ENCODE measurements at regions not wholly inside any gene's neighbourhood (a gene's known extent, or its start where the extent isn't known, plus 50 kb on each side); places are given as distances from the start of the nearest gene placed in this dataset.
A peak's percentile ranks its signal among the peaks of the same experiment; 100 is the strongest.
"Not testable (repeated sequence)": the region's sequence is repeated elsewhere in the genome, so short reads cannot be mapped to it uniquely, and the experiment has no call there.

DNA sequence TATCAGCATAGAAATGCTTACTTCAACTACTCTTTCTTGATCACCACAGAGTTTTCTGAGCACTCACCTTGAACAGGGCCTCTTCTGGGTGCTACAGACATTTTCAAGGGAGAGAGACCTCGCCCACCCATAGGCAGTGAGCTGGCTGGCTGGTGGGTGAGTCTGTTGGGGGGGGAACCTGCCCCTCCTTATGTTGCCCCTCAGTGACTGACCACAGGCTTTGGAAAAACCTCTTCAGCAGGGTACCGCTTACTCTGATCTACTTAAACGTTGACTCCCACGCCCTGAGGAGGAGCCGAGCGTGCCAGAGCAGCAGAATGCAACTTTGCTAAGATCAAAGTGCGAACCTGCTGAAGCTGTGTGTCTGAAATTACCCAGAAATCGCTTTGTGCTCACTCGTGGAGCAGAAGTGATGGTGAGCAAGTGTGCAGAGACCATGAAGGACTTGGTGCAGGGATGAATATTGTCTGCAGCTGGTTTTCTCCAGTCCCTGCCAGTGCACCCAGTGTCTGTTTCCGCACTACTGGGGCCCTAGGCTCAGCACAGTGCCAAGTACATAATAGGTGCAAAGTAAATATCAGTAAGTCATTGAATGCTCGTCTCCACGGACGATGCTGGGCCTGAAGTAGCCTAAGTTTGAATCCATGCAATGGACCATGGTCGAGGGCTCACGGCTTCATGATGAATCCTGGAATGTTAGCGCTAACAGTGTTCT is 158.7 kb upstream of the IRF2BP2 start:
- H3K27ac ChIP-seq (ENCODE audit: low read length): no peak overlapping the region
- no peak overlapping the region for H3K9ac ChIP-seq (ENCODE audit: low read length in 2 of 2)
- H3K4me3 ChIP-seq (ENCODE audit: low read length in 2 of 2): no peak overlapping the region
- H3K4me1 ChIP-seq (ENCODE audit: control insufficient read depth, insufficient read depth, low read length): peaks cover 15% of the 10 kb centered on the region
- no peaks in the 10 kb centered on the region for H3K27me3 ChIP-seq (ENCODE audit: control insufficient read depth in 1 of 2, insufficient read depth in 2 of 2, low read length in 2 of 2)
- H3K36me3 ChIP-seq (ENCODE audit: control insufficient read depth in 2 of 2, insufficient read depth in 2 of 2, low read length in 2 of 2): no peaks in the 10 kb centered on the region
- H3K9me3 ChIP-seq (ENCODE audit: control insufficient read depth in 2 of 2, low read length in 2 of 2): no peaks in the 10 kb centered on the region

DNA sequence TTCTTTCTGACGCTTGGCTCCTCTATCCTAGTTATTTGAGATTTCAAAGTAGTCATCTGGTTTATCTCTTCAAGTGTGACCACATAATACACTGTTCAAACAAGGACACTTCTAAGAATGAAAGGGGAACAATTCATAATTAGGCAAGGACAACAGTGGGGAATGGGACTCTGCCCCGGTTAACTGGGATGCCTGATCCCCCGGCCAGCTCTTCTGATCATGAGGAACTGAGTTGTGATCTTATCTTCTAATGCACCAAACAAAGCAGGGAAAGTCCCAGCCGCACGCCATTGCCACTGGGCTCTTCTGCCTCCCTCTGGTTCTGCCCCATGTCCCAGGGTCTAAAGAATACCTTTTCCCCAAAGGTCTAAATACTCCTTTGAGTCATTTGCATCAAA is 158.2 kb upstream of the IRF2BP2 start:
- H3K9me3 ChIP-seq (ENCODE audit: control insufficient read depth in 2 of 2, low read length in 2 of 2): no peaks in the 10 kb centered on the region
- no peaks in the 10 kb centered on the region for H3K27me3 ChIP-seq (ENCODE audit: control insufficient read depth in 1 of 2, insufficient read depth in 2 of 2, low read length in 2 of 2)
- no peaks in the 10 kb centered on the region for H3K36me3 ChIP-seq (ENCODE audit: control insufficient read depth in 2 of 2, insufficient read depth in 2 of 2, low read length in 2 of 2)
- H3K9ac ChIP-seq (ENCODE audit: low read length in 2 of 2): no peak overlapping the region
- no peak overlapping the region for H3K27ac ChIP-seq (ENCODE audit: low read length)
- peaks cover 15% of the 10 kb centered on the region for H3K4me1 ChIP-seq (ENCODE audit: control insufficient read depth, insufficient read depth, low read length)
- no peak overlapping the region for H3K4me3 ChIP-seq (ENCODE audit: low read length in 2 of 2)

DNA sequence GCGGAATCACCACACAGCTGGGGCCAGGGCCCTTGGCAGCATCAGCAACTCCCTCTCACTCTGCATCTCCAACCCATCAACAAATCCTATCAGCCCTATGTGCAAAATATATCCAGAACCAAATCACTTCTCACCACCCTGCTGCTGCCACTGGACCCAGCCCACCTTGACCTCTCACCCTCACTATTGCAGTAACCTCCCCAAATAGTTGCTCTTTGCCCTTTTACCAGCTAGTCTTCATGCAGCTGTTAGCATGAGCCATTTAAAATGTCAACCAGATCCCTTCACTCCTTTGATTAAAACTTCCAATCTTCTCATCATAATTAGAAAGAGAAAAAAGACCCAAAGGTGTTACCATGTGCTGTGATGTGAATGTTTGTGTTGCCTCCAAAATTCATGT is 155.7 kb upstream of the IRF2BP2 start:
- Histone ChIP-seq H3K9ac (ENCODE audit: low read length in 2 of 2) (no peak overlapping the region), H3K27ac (ENCODE audit: low read length) (no peak overlapping the region), H3K4me3 (ENCODE audit: low read length in 2 of 2) (no peak overlapping the region), H3K27me3 (ENCODE audit: control insufficient read depth in 1 of 2, insufficient read depth in 2 of 2, low read length in 2 of 2) (no peaks in the 10 kb centered on the region), H3K36me3 (ENCODE audit: control insufficient read depth in 2 of 2, insufficient read depth in 2 of 2, low read length in 2 of 2) (no peaks in the 10 kb centered on the region), H3K9me3 (ENCODE audit: control insufficient read depth in 2 of 2, low read length in 2 of 2) (no peaks in the 10 kb centered on the region), H3K4me1 (ENCODE audit: control insufficient read depth, insufficient read depth, low read length) (peaks cover 2% of the 10 kb centered on the region)

DNA sequence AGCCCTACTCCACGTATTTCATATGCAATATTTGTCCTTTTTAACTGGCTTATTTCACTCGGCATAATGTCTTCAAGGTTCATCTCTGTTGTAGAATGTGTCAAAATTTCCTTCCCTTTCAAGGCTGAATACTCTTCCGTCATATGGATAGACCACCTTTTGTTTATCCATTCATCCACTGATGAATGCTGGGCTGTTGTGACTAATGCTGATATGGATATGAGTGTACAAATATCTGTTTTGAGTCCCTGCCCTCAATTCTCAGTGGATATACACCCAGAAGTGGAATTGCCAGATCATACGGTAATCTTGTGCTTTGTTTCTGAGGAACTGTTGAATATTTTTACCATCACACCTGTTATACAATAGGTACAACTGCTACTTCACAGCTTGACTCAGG is 155.2 kb upstream of the IRF2BP2 start:
- Histone ChIP-seq H3K9ac (ENCODE audit: low read length in 2 of 2) (no peak overlapping the region), H3K4me1 (ENCODE audit: control insufficient read depth, insufficient read depth, low read length) (peaks cover 4% of the 10 kb centered on the region), H3K27me3 (ENCODE audit: control insufficient read depth in 1 of 2, insufficient read depth in 2 of 2, low read length in 2 of 2) (no peaks in the 10 kb centered on the region), H3K4me3 (ENCODE audit: low read length in 2 of 2) (no peak overlapping the region), H3K9me3 (ENCODE audit: control insufficient read depth in 2 of 2, low read length in 2 of 2) (no peaks in the 10 kb centered on the region), H3K27ac (ENCODE audit: low read length) (no peak overlapping the region), H3K36me3 (ENCODE audit: control insufficient read depth in 2 of 2, insufficient read depth in 2 of 2, low read length in 2 of 2) (no peaks in the 10 kb centered on the region)

DNA sequence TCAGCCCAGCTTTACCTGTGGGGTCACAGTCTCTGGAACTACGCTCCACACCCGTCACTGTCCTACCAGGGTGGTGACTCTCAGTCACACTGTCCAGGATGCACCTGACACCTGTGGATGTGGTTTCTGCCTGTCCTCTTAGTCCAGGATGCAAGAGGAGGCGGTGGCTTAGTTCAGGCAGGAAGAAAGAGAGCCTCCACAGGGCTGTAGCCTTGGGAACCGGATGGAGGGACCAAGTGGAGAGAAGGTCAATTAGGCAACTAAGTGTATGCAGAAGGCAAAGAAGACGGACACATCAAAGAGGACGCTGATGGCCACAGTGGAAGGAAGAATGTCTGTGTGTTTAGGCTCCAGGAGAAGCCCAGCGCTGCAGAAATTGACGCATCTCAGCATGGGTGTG is 153.9 kb upstream of the IRF2BP2 start:
- Histone ChIP-seq H3K27me3 (ENCODE audit: control insufficient read depth in 1 of 2, insufficient read depth in 2 of 2, low read length in 2 of 2) (no peaks in the 10 kb centered on the region), H3K9me3 (ENCODE audit: control insufficient read depth in 2 of 2, low read length in 2 of 2) (no peaks in the 10 kb centered on the region), H3K27ac (ENCODE audit: low read length) (no peak overlapping the region), H3K4me3 (ENCODE audit: low read length in 2 of 2) (no peak overlapping the region), H3K36me3 (ENCODE audit: control insufficient read depth in 2 of 2, insufficient read depth in 2 of 2, low read length in 2 of 2) (no peaks in the 10 kb centered on the region), H3K4me1 (ENCODE audit: control insufficient read depth, insufficient read depth, low read length) (peaks cover 11% of the 10 kb centered on the region), H3K9ac (ENCODE audit: low read length in 2 of 2) (no peak overlapping the region)

DNA sequence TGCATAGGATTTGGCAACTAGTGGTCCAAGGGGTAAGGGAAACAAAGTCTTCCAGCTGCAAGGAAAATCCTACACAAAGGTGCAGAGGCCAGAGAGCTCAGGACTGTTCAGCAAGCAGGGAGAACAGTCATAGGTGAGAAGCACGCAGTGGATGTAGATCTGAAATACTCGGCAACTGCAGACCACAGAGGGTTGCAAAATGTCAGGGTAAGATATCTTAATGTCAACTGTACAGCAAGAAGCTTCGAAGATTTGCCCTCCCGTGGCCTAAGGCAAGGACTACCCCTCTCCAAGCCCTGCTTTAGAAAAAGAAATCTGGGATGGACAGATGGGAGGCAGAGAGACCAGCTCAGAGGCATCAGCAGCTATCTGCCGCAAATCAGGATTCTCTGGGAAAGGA is 153.4 kb upstream of the IRF2BP2 start:
- peaks cover 11% of the 10 kb centered on the region for H3K4me1 ChIP-seq (ENCODE audit: control insufficient read depth, insufficient read depth, low read length)
- no peak overlapping the region for H3K27ac ChIP-seq (ENCODE audit: low read length)
- no peaks in the 10 kb centered on the region for H3K9me3 ChIP-seq (ENCODE audit: control insufficient read depth in 2 of 2, low read length in 2 of 2)
- no peak overlapping the region for H3K9ac ChIP-seq (ENCODE audit: low read length in 2 of 2)
- no peak overlapping the region for H3K4me3 ChIP-seq (ENCODE audit: low read length in 2 of 2)
- no peaks in the 10 kb centered on the region for H3K36me3 ChIP-seq (ENCODE audit: control insufficient read depth in 2 of 2, insufficient read depth in 2 of 2, low read length in 2 of 2)
- no peaks in the 10 kb centered on the region for H3K27me3 ChIP-seq (ENCODE audit: control insufficient read depth in 1 of 2, insufficient read depth in 2 of 2, low read length in 2 of 2)

DNA sequence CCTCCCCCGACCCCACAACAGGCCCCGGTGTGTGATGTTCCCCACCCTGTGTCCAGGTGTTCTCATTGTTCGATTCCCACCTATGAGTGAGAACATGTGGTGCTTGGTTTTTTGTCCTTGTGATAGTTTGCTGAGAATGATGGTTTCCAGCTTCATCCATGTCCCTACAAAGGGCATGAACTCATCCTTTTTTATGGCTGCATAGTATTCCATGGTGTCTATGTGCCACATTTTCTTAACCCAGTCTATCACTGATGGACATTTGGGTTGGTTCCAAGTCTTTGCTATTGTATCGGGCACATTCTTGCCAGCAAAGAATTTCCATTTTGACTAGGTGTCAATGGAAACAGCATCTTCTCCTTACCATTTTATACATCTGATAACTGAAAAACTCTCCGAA is 152.1 kb upstream of the IRF2BP2 start:
- not testable (repeated sequence) for H3K27ac ChIP-seq (ENCODE audit: low read length); H3K27me3 ChIP-seq (ENCODE audit: control insufficient read depth in 1 of 2, insufficient read depth in 2 of 2, low read length in 2 of 2); H3K9me3 ChIP-seq (ENCODE audit: control insufficient read depth in 2 of 2, low read length in 2 of 2); H3K4me3 ChIP-seq (ENCODE audit: low read length in 2 of 2); H3K4me1 ChIP-seq (ENCODE audit: control insufficient read depth, insufficient read depth, low read length); H3K9ac ChIP-seq (ENCODE audit: low read length in 2 of 2); H3K36me3 ChIP-seq (ENCODE audit: control insufficient read depth in 2 of 2, insufficient read depth in 2 of 2, low read length in 2 of 2)

DNA sequence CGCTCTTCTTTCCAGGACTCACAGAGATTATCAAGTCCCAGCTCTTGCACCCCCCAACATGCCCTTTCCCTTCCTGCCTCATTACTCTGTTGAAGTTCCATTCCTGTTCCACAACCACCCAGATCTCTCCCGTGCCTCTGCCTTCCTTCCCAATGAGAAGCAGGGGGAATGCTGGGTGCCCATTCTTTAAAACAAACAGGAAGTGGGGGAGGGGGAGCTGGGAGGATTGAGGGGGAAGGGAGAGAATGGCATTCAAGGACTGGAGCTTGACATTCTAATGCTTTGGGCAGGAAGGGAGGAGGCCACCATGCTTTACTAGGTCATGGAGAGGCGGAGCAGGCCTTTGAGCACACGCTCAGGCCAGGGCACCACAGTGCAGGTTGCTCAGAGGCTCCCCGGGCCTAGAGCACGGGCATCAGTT is 150.3 kb upstream of the IRF2BP2 start:
- H3K9ac ChIP-seq (ENCODE audit: low read length in 2 of 2): no peak overlapping the region

DNA sequence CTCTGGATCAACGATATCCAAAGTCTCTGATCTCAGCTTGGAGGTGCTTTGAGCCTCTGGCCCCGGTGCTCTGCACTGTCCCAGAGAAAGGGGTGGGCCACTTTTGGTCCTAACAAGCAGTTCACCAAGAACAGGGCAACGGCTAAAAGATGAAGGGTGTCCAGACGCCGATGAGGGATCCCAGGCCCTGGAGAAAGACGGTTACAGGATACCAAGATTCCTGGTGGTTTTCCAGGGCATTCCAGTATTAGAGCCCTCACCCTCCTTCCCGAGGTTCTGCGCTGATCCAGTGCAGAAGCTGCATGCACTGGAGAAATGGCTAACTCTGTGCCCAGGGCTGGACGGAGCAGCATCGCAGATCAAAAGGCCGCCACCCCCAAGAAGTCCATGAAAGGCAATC is 149.9 kb upstream of the IRF2BP2 start:
- H3K9ac ChIP-seq (ENCODE audit: low read length in 2 of 2): no peak overlapping the region
- peaks cover 15% of the 10 kb centered on the region for H3K4me1 ChIP-seq (ENCODE audit: control insufficient read depth, insufficient read depth, low read length)
- H3K4me3 ChIP-seq (ENCODE audit: low read length in 2 of 2): peak overlapping the region in 1 of 2 donors; percentile 12
- no peaks in the 10 kb centered on the region for H3K9me3 ChIP-seq (ENCODE audit: control insufficient read depth in 2 of 2, low read length in 2 of 2)
- H3K27me3 ChIP-seq (ENCODE audit: control insufficient read depth in 1 of 2, insufficient read depth in 2 of 2, low read length in 2 of 2): no peaks in the 10 kb centered on the region
- no peak overlapping the region for H3K27ac ChIP-seq (ENCODE audit: low read length)
- H3K36me3 ChIP-seq (ENCODE audit: control insufficient read depth in 2 of 2, insufficient read depth in 2 of 2, low read length in 2 of 2): no peaks in the 10 kb centered on the region

More for the DNA sequence above, 150.3 kb upstream of the IRF2BP2 start:
- Histone ChIP-seq H3K27me3 (ENCODE audit: control insufficient read depth in 1 of 2, insufficient read depth in 2 of 2, low read length in 2 of 2) (no peaks in the 10 kb centered on the region), H3K36me3 (ENCODE audit: control insufficient read depth in 2 of 2, insufficient read depth in 2 of 2, low read length in 2 of 2) (no peaks in the 10 kb centered on the region), H3K4me1 (ENCODE audit: control insufficient read depth, insufficient read depth, low read length) (peaks cover 15% of the 10 kb centered on the region), H3K4me3 (ENCODE audit: low read length in 2 of 2) (peak overlapping the region in 1 of 2 donors; percentile 12), H3K9me3 (ENCODE audit: control insufficient read depth in 2 of 2, low read length in 2 of 2) (no peaks in the 10 kb centered on the region), H3K27ac (ENCODE audit: low read length) (no peak overlapping the region)

DNA sequence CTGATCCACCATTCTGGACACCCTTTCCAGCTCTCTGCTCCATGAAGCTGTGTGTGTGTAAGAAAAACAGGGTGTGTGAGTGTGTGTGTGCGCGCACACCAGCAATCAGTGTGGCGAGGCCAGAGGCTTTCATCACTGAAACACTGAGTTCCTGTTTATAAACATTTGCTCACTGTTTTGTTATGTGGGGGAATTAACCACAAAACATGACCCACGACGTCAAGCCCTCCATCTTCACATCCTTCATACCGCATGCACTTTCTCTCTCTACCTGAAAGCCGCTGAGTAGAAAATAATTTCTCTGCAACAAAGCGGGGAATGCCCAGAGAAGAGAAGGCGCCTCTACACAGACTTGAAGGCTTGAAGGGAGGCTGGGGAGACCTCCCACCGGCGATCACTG is 148.9 kb upstream of the IRF2BP2 start:
- H3K9me3 ChIP-seq (ENCODE audit: control insufficient read depth in 2 of 2, low read length in 2 of 2): no peaks in the 10 kb centered on the region
- H3K27ac ChIP-seq (ENCODE audit: low read length): no peak overlapping the region
- H3K4me1 ChIP-seq (ENCODE audit: control insufficient read depth, insufficient read depth, low read length): peaks cover 15% of the 10 kb centered on the region
- no peaks in the 10 kb centered on the region for H3K36me3 ChIP-seq (ENCODE audit: control insufficient read depth in 2 of 2, insufficient read depth in 2 of 2, low read length in 2 of 2)
- no peak overlapping the region for H3K4me3 ChIP-seq (ENCODE audit: low read length in 2 of 2)
- H3K9ac ChIP-seq (ENCODE audit: low read length in 2 of 2): no peak overlapping the region
- no peaks in the 10 kb centered on the region for H3K27me3 ChIP-seq (ENCODE audit: control insufficient read depth in 1 of 2, insufficient read depth in 2 of 2, low read length in 2 of 2)

DNA sequence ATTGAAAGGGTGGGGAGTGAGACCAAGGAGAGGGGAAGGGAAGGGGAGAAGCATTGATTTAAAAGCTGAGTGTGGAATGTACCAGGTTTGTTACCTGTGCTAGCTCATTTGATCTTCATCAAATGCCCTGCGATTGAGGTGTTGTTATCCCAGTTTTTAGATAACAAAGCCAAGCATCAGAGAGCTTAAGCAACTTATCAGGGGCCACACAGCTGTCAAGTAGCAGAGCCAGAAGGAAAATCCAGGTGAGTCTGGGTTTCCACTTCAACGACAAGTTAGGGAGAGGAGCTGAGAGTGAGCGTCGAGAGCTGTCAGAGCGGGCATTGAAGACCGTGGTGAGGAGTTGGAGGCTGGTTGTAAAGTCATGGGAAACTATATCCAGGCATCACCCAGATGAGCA is 146.9 kb upstream of the IRF2BP2 start:
- H3K9me3 ChIP-seq (ENCODE audit: control insufficient read depth in 2 of 2, low read length in 2 of 2): no peaks in the 10 kb centered on the region
- no peaks in the 10 kb centered on the region for H3K36me3 ChIP-seq (ENCODE audit: control insufficient read depth in 2 of 2, insufficient read depth in 2 of 2, low read length in 2 of 2)
- H3K4me3 ChIP-seq (ENCODE audit: low read length in 2 of 2): no peak overlapping the region
- H3K27ac ChIP-seq (ENCODE audit: low read length): no peak overlapping the region
- no peak overlapping the region for H3K9ac ChIP-seq (ENCODE audit: low read length in 2 of 2)
- H3K27me3 ChIP-seq (ENCODE audit: control insufficient read depth in 1 of 2, insufficient read depth in 2 of 2, low read length in 2 of 2): no peaks in the 10 kb centered on the region
- peaks cover 15% of the 10 kb centered on the region for H3K4me1 ChIP-seq (ENCODE audit: control insufficient read depth, insufficient read depth, low read length)
